ENCODE measurements at regions not wholly inside any gene's neighbourhood (a gene's known extent, or its start where the extent isn't known, plus 50 kb on each side); places are given as distances from the start of the nearest gene placed in this dataset.
"Not testable (repeated sequence)": the region's sequence is repeated elsewhere in the genome, so short reads cannot be mapped to it uniquely, and the experiment has no call there.

DNA sequence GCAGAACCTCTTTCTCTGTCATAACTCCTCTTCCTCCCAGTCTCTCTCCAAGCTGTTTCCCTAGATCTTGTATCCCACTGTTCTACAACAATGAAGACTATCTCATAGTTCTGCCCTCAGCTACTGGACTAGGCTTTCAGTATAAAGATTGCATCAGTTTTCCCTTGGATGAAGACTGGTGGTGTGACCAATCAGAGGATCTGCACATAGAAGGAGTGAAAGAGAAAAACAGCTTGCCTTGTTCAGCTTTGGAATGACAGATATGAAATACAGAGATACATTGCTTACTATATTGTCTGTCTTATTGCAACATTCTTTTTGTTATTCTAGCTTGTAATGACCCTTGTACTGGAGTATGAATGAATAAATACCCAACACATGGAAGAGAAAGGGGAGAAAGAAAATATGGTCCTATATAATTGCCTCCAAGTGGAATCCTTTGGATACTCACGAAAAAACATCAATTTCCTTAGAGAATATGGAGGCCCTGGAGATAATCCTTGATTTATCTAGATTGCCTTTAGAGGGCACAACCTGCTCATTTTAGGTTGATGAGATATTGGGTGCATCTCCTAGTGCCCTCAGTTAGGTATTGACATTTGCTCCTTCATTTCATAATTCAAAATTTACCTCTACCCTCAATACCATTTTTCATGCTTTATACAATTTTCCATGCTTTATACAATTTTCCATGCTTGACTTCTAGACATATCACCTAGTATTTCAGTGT lies 395.8 kb downstream of the NAF1 start:
- CTCF ChIA-PET: no interaction called here
- POLR2A ChIA-PET: no interaction called here

DNA sequence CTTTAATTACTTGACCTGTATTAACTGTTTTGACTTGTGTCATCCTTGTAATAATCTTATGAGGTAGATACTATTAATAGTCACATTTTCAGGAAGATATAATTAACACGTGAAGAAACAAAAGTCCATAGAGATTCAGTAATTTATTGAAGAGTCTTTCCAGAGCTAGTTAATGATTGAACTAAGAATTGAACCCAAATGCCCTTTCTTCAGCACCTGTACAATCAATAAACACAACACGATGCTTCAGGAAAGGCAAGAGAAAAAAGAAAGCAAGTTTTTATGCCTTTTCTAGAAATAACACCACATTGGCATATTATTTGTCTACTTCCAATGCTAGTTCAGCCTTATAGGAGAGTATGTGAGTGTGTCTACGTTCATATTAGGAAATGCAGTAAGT lies 399.6 kb downstream of the NAF1 start:
- CTCF ChIA-PET: no interaction called here
- POLR2A ChIA-PET: no interaction called here

DNA sequence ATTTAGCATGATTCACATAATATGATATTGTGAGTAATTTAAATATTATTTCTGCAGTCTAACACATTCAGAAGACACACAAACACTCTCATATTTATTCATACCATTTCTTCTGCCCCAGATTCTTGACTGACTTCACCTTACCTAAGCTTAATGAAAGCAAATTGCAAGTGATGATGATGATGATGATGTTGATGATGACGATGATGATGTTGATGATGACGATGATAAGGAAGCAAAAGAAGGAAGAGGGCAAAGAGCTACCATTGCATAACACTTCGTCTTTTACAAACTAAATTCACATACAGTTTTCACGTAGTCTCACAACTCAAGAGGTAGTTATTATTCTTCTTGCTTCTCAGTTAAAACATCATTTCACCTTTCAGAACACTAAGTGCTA lies 404.7 kb downstream of the NAF1 start:
- CTCF ChIA-PET: no interaction called here
- POLR2A ChIA-PET: no interaction called here

- POLR2A ChIA-PET, CTCF ChIA-PET: not testable (repeated sequence)
Observed at GRCh38 chr4:162740228-162740627, 426.5 kb downstream of the NAF1 start.

GRCh38 chr4:162739596-162739995 lies 427.1 kb downstream of the NAF1 start:
- CTCF ChIA-PET, POLR2A ChIA-PET: not testable (repeated sequence)

DNA sequence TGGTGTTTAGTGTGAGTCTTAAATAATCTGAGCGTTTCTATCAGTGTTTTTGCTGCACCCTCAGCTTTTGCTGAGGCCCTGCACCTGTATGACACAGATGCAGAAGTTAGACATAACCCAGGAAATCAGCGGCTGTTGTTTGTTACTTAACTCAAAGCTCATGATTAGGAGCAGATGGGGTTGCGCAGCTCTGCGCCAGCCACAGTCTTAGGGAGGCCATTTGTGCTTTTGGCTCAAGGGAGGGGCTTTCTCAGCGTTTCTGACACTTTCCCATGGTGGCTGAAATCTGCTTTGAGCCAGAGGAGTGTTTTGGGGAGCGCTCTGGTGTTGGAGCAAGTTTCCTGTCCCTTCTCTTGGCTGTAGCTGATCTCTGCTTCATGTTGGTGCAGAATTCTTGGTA lies 433.8 kb downstream of the NAF1 start:
- ChIA-PET CTCF (no interaction called here), POLR2A (no interaction called here)

DNA sequence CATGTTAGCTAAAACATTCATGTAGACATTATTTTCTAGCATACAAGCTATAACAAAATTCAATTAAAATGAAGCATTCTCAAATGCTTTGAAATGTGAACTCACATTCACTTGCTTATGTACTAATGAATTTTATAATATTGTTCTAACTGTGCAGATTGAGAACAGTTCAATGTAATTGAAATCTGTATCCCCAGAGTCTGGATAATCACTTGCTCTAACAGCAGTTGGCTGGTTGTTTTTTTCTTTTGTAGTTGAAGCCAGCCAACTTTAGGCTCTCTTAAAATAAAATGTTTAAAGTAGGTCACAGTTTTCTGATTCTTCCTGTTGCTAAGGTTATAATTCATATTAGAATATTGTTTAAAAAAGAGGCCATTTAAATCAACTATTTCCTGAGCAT lies 438.9 kb downstream of the NAF1 start:
- ChIA-PET CTCF (no interaction called here), POLR2A (no interaction called here)

DNA sequence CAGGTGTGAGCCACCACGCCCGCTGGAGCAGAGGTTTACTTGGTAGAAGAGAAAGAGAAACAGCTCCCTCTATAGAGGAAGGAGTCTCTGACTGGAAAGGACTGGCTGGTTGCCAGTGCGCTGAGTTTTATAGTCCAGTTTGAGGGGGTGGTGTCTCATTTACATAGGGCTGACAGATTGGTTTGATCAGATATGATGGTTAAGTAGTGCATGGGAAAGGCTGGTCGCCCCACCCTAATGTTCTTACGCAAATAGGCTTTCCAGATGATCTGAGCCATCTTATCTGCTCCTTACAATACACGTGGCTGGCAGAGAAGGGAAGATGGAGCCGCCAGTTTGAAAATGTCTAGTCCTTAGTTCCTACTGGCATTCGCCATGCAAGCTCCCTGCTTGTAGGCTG lies 439.5 kb downstream of the NAF1 start:
- ChIA-PET CTCF (no interaction called here), POLR2A (no interaction called here)

DNA sequence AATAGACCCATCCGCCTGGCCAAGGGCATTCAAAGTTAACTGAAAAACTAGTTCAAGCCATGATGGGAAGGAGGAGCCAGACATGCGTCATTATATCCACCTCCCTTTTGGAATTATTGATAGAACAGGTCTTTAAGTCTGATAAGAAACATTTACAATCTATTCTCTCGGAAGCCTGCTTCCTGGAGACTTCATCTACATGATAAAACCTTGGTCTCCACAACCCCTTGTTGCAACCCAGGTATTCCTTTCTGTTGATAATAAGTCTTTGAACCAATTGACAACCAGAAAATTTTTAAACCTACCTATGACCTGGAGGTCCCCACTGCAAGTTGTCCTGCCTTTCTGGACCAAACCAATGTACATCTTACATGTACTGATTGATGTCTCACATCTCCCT lies 451.3 kb downstream of the NAF1 start:
- ChIA-PET CTCF (no interaction called here), POLR2A (no interaction called here)

- POLR2A ChIA-PET: no interaction called here
Observed at GRCh38 chr4:162707962-162708361, 458.7 kb downstream of the NAF1 start.

GRCh38 chr4:162706632-162707031 lies 460.1 kb downstream of the NAF1 start:
- CTCF ChIA-PET: no interaction called here

More at GRCh38 chr4:162707962-162708361, 458.7 kb downstream of the NAF1 start:
- CTCF ChIA-PET: no interaction called here

DNA sequence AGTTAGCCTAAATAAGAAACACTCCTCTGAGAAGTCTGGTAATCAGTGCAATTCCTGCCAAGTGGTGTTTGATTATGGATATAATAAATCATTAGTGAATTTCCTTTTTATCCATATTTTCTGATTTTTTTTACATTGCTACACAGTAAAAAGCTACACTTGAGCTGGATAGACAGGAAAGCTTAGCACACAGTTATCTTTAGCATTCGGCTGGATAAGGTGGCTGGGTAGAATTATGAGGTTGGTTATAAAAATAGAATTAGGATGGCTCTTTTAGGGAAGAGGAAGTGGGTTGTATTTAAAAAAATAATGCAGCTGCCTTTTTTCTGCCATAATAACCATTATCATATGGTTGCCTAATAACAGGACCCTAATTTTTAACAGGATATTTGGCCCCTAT lies 460.6 kb downstream of the NAF1 start:
- ChIA-PET POLR2A (no interaction called here), CTCF (no interaction called here)

More at GRCh38 chr4:162706632-162707031, 460.1 kb downstream of the NAF1 start:
- POLR2A ChIA-PET: no interaction called here

DNA sequence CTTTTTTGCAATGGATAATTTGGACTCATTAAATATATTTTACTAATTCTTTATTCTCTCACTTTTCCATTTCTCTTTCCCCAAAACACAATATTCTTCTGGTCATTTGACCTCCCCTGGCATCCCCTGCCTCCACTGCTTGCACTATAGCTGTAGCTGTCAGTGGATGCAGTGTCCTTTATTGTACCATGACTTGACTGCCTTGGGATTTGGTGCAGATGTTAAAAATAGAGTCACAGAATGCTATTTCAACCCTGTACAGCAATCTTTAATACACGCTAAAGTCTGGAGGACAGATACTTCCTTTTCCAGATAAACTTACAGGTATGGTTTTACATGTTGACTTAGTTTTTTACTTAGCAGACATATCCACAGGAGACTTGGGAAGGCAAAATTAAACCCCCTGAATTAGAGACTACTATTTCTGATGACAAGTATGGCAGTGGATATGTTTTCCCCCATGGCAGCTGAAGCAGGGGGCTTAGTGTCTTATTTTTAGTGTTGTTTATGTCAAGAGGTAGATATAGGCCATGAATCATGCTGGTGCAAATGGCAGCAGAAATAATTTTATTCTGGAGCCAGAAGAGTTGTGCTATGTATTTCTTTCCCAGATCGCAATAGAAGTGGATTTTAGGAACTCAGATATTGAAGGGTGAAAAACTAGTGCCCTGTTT lies 461.4 kb downstream of the NAF1 start:
- ChIA-PET POLR2A (no interaction called here), CTCF (no interaction called here)

DNA sequence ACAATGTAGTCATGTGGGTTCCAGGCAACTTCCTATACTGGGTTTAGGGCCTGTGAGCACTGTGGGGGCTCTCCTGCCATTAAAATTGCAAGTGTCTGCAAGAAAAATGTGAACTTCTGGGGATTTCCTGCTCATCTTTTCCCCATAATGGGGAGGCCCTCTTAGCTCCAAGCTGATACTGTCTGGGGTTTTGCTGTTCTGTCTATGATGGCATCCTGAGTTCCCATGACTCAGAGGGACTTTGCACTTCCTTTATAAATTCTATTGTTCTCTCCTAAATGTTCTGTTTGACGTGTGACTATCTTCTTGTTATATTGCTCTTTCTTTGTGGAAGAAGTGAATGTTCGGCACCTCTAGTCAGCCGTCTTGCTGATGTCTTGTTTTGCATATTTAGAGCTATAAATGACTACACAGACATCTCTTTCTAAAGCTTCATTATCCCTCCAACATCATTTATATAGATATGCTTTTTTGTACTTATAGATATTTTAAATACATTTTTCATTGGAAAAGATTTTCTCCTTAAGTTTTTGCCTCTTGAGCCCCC lies 465.8 kb downstream of the NAF1 start:
- ChIA-PET CTCF (no interaction called here), POLR2A (no interaction called here)

DNA sequence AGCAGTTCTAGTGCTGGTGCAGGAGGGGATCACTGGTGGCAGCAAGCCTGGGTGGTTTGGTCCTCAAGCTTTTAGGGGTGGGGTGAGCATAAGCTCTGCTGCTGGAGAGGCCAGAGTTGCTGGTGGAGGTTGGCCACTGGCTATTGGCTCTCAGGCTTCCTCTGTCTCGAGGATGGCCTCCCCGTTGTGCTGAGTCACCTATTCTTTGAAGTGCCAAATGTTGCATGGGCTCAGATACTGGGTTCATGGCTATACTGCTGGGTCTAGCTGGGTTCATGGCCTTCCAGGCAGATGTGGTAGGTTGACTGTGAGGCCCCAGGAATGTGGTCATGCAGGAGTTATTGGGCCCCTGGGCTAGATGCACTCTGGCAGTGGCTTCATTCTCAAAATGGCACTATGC lies 466.3 kb downstream of the NAF1 start:
- ChIA-PET CTCF (no interaction called here), POLR2A (no interaction called here)

DNA sequence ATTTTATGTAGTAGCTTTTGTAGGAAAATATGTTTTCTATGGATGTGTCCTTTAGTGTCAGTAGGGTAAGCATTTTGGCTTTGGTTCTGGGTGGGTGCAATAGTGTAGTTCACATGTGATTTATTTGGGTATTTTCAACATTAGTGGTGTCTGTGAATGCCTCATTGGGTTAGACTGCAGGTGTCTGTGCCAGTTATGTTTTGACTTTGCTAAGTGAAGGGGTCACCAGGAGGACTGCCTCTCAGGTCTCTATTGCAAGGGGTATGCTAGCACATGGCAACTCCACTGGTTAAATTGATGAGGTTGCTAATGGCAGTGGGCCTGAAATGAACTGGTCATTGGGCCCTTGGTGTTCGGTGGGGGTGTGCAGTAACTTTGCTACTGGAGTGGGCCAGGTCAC lies 467.1 kb downstream of the NAF1 start:
- CTCF ChIA-PET: no interaction called here

GRCh38 chr4:162685410-162685809 lies 481.3 kb downstream of the NAF1 start:
- CTCF ChIA-PET: interaction anchor here (0.7 kb wide), 1 partner anchor 47 kb away, joined by 6 read pairs; no protein-coding TSS in a partner anchor
- POLR2A ChIA-PET: no interaction called here

More for the DNA sequence above, 467.1 kb downstream of the NAF1 start:
- POLR2A ChIA-PET: no interaction called here

- POLR2A ChIA-PET: no interaction called here
- CTCF ChIA-PET: interaction anchor here (0.7 kb wide), 1 partner anchor 47 kb away, joined by 6 read pairs; no protein-coding TSS in a partner anchor
Observed at GRCh38 chr4:162684998-162685397, 481.7 kb downstream of the NAF1 start.

- ChIA-PET POLR2A (no interaction called here), CTCF (interaction anchor here (0.7 kb wide), 1 partner anchor 129 kb away, joined by 6 read pairs; no protein-coding TSS in a partner anchor)
Observed at GRCh38 chr4:162684371-162684700, 482.4 kb downstream of the NAF1 start.

DNA sequence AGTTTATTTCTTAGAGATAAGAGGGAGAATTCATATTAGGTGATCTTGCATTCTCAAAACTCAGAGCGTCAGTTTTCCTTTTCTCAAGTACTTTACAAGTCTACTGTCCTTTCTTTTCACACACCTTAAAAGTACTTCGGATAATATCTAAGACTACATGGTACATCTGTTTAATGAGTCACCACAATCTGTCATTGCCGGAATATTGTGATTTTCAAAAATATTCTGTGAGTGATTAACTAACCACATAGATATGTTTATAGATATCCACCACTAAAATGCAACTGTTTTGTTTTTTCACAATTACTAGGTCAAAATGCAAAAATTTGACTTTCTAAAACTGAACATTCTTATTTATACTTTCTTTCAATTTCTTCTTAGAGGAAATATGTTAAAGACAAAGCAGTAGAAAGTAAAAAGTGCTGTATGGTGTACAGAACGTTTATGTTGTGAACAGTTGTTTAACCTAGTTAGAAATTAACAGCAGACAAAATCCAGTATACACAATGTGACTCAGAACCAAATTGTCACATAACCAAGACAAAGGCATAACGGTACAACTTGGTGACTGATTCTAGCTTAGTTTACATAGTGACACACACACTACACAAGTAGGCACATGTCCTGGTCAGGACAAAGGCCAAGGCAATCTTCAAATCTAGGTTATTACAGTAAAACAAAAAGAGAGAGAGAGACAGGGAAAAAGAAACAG lies 482.9 kb downstream of the NAF1 start:
- ChIA-PET POLR2A (no interaction called here), CTCF (interaction anchor here (0.7 kb wide), 1 partner anchor 129 kb away, joined by 6 read pairs; no protein-coding TSS in a partner anchor)

DNA sequence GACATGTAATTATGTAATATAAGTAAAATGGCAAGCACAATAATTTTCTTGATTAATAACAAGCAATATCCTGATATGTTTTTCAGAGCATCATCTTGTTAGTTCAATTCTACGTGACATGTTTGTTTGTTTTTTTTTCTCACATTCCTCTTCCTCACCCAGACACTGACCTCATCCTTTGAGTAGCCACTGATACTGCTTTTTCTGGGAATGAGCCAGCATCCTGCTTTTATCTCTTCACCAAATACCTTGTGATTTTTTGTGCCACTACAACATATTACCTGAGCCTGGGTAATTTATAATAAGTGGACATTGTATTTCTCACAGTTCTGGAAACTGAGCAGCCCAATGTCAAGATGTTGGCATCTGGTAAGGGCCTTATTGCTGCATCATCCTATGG lies 484.0 kb downstream of the NAF1 start:
- ChIA-PET CTCF (no interaction called here), POLR2A (no interaction called here)
